Activated naive CD4-positive, alpha-beta T cell treated with Interleukin-2 at 50 U/mL for 16 hours (primary cell): ENCODE measurements at regions not wholly inside any gene's neighbourhood (a gene's known extent, or its start where the extent isn't known, plus 50 kb on each side); places are given as distances from the start of the nearest gene placed in this dataset.
"Not testable (repeated sequence)": the region's sequence is repeated elsewhere in the genome, so short reads cannot be mapped to it uniquely, and the experiment has no call there.

Source experiments
- DNase-seq: peaks from one replicate; pipeline ENCODE4 v3.0.0-alpha.2; 2020

GRCh38 chr1:173257805-173258204 is 50.7 kb upstream of the TNFSF4 start:
- no peak for DNase-seq

- no peak for DNase-seq
Observed at GRCh38 chr1:173258479-173259264, 51.5 kb upstream of the TNFSF4 start.

GRCh38 chr1:173260329-173260728 is 53.2 kb upstream of the TNFSF4 start:
- not testable (repeated sequence) for DNase-seq

GRCh38 chr1:173266841-173267240 is 59.7 kb upstream of the TNFSF4 start:
- DNase-seq: no peak

GRCh38 chr1:173267453-173267945 is 60.4 kb upstream of the TNFSF4 start:
- DNase-seq: no peak

GRCh38 chr1:173268261-173268660 is 61.1 kb upstream of the TNFSF4 start:
- no peak for DNase-seq

GRCh38 chr1:173268786-173269277 is 61.7 kb upstream of the TNFSF4 start:
- no peak for DNase-seq

GRCh38 chr1:173269490-173270230 is 62.5 kb upstream of the TNFSF4 start:
- no peak for DNase-seq

- no peak for DNase-seq
Observed at GRCh38 chr1:173270243-173270642, 63.1 kb upstream of the TNFSF4 start.

GRCh38 chr1:173271021-173271420 is 63.9 kb upstream of the TNFSF4 start:
- DNase-seq: not testable (repeated sequence)

- DNase-seq: no peak
Observed at GRCh38 chr1:173275496-173275895, 68.4 kb upstream of the TNFSF4 start.

- no peak for DNase-seq
Observed at GRCh38 chr1:173276922-173277800, 70.0 kb upstream of the TNFSF4 start.

GRCh38 chr1:173280899-173281660 is 73.9 kb upstream of the TNFSF4 start:
- no peak for DNase-seq

- no peak for DNase-seq
Observed at GRCh38 chr1:173285048-173285447, 77.9 kb upstream of the TNFSF4 start.

- DNase-seq: no peak
Observed at GRCh38 chr1:173287785-173288184, 80.7 kb upstream of the TNFSF4 start.

- DNase-seq: no peak
Observed at GRCh38 chr1:173293756-173294155, 86.6 kb upstream of the TNFSF4 start.

GRCh38 chr1:173294843-173295242 is 87.7 kb upstream of the TNFSF4 start:
- no peak for DNase-seq

- DNase-seq: no peak
Observed at GRCh38 chr1:173295391-173295790, 88.3 kb upstream of the TNFSF4 start.

GRCh38 chr1:173295995-173296394 is 88.9 kb upstream of the TNFSF4 start:
- DNase-seq: no peak

- peak; percentile 37 for DNase-seq
Observed at GRCh38 chr1:173297798-173298391, 90.8 kb upstream of the TNFSF4 start.
